LHCN-M2 (cell line): ENCODE measurements at regions not wholly inside any gene's neighbourhood (a gene's known extent, or its start where the extent isn't known, plus 50 kb on each side); places are given as distances from the start of the nearest gene placed in this dataset.
"Not testable (repeated sequence)": the region's sequence is repeated elsewhere in the genome, so short reads cannot be mapped to it uniquely, and the experiment has no call there.

ENCODE experiments used
- DNase-seq: peaks from one replicate; pipeline ENCODE4 v3.0.0-alpha.2; 2012; ENCODE audit warnings: low read depth

GRCh38 chr3:74978684-74979083, 364.2 kb upstream of the CNTN3 start:
- DNase-seq: no peak

DNA sequence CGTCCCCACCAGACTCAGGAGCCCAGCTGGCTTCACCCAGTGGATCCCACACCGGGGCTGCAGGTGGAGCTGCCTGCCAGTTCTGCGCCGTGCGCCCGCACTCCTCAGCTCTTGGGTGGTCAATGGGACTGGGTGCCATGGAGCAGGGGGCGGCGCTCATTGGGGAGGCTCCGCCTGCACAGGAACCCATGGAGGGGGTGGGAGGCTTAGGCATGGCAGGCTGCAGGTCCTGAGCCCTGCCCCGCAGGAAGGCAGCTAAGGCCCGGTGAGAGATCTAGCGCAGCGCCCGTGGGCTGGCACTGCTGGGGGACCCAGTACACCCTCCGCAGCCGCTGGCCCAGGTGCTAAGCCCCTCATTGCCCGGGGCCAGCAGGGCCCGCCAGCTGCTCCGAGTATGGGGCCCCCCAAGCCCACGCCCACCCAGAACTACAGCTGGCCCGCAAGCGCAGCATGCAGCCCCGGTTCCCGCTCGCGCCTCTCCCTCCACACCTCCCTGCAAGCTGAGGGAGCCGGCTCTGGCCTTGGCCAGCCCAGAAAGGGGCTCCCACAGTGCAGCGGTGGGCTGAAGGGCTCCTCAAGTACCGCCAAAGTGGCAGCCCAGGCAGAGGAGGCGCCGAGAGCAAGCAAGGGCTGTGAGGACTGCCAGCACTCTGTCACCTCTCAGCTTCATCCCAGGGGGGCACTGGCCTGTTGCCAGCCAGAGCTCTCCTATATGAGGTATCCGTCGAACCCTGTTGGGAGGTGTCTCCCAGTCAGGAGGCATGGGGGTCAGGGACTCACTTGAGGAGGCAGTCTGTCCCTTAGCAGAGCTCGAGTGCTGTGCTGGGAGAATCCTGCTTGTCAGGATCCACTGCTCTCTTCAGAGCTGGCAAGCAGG, 370.8 kb upstream of the CNTN3 start:
- DNase-seq: not testable (repeated sequence)

DNA sequence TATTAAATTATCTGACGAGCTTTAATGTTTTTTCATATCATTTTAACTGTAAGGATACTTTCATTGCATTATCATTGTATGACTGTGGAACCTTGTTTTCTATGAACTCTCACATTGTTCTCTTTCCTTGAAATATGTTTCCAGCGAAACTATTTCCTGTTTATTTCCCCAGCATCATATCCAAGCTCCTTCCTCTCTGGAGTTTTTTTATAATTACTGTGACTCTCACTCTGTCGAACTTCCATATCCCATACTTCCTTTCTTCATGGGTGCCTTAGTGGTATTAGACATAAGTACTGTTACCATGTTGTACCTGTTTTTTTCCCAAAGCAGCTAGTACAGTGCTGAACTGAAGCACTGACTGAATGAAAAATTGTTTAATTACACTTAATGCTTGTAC, 373.6 kb upstream of the CNTN3 start:
- no peak for DNase-seq

DNA sequence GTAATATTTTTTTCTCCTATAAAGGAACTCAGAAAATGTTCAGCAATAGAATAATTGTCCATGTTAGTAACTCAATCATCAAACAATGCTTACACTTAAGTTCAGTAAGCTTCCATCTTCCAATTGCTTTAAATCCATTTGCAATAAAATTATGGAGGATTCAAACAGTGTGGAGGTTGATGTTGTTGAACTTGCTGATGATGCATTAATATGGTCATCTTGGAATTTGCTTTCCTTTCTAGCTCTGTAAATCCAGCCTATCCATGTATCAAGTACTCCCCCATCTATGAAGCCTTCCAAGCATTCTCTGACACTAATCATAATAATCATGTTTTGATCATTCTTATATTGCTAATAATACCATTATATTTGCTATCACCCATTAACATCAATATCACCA, 378.4 kb upstream of the CNTN3 start:
- DNase-seq: no peak

DNA sequence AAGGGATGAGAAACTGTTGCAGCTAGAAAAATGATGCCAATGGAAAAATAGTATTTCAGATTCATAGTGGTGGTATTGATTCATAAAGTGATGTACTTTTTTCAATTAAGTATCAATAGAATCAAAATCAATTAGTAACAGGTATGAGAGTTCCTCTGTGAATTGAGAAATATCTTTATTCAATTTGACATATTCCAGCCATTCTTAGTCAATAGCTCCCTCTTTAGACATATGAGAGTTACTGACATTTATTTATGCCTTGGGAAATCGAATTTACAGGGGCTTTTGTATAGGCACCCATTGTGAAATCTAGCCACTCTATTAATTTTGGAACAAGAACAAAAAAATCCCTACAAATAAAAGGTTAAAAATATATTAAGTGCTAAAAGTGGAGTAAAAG, 386.9 kb upstream of the CNTN3 start:
- DNase-seq: no peak

GRCh38 chr3:75012791-75013331, 398.4 kb upstream of the CNTN3 start:
- DNase-seq: no peak

GRCh38 chr3:75014008-75014407, 399.5 kb upstream of the CNTN3 start:
- DNase-seq: no peak

- DNase-seq: no peak
Observed at GRCh38 chr3:75015280-75015679, 400.8 kb upstream of the CNTN3 start.

- no peak for DNase-seq
Observed at GRCh38 chr3:75035146-75035545, 420.7 kb upstream of the CNTN3 start.

GRCh38 chr3:75042941-75043340, 428.5 kb upstream of the CNTN3 start:
- DNase-seq: no peak

DNA sequence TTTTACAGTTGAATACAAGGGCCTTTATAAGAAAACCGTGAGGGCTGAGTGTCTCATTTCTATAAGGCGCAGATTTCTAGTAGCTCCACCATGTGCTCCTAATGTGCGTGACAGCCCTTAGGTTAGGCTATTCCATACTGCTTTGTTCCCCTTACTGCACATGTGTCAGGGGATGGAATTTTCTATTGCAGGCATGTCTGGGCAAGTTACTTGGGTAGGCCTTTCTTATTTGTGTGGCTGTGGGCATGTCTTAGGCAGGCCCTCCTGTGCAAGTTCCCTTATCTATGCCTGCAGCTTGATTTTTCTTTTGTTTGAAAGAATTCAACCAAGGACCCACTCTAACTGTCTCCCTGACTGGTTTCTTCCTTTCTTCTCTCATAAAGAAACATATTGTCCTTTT, 434.2 kb upstream of the CNTN3 start:
- no peak for DNase-seq

DNA sequence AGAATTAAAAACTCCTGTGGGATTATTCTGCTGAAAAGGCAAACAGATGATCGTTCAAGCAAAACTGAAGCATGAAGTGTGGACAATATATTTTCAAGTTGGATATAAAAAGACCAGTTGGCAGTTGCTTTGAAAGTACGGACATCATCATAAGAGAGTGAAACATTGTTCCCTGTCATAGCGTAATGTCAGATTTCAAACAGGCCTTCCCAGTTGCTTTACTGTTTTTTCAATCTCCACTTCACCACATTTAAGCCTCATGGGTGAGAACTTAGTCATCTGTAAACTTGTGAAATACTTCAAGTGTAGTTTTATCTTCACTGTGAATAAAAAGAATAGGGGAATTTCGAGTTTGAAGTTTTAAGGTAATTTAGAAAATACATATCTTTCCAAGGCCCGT, 435.1 kb upstream of the CNTN3 start:
- DNase-seq: peak; percentile 1

DNA sequence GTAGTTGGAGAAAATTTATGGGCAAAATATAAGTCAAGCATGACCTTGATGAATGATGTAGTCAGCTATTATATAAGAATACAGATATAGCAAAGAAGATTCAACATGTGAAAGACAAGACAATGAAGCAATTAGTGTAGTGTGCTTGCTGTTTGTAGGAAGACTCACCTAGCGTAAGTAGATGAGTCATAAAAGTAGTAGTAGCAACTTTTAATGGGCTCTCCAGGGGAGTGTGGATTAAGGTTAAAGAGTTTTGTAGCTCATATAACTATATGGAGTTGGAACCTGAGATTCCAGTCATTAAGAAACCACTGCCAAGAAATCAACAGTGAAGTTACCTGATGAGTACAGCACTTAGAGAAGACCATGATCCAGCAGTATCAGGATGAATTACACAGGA, 444.7 kb upstream of the CNTN3 start:
- no peak for DNase-seq

- no peak for DNase-seq
Observed at GRCh38 chr3:75061806-75062205, 447.3 kb upstream of the CNTN3 start.

- no peak for DNase-seq
Observed at GRCh38 chr3:75075158-75075557, 460.7 kb upstream of the CNTN3 start.

- DNase-seq: no peak
Observed at GRCh38 chr3:75076481-75076880, 462.0 kb upstream of the CNTN3 start.

GRCh38 chr3:75078290-75078689, 463.8 kb upstream of the CNTN3 start:
- DNase-seq: no peak

DNA sequence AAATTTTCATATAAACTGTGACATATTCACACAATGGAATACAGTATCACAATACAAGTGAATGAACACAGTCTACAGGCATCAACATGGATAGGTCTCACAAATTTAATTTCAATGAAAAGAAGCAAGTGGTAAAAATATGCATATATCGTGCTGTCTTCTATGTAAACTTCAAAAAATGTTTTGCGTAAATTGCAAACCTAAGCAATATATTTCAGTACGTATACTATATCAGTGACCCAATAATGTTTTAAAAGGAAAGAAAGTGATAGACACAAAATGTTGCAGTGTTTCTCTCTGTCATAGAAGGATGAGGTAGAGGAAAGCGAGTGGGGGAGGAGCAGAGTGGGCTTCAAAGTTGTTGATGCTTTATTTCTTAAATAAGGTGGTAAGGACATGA, 468.4 kb upstream of the CNTN3 start:
- DNase-seq: no peak

GRCh38 chr3:75089841-75090240, 475.4 kb upstream of the CNTN3 start:
- DNase-seq: no peak

DNA sequence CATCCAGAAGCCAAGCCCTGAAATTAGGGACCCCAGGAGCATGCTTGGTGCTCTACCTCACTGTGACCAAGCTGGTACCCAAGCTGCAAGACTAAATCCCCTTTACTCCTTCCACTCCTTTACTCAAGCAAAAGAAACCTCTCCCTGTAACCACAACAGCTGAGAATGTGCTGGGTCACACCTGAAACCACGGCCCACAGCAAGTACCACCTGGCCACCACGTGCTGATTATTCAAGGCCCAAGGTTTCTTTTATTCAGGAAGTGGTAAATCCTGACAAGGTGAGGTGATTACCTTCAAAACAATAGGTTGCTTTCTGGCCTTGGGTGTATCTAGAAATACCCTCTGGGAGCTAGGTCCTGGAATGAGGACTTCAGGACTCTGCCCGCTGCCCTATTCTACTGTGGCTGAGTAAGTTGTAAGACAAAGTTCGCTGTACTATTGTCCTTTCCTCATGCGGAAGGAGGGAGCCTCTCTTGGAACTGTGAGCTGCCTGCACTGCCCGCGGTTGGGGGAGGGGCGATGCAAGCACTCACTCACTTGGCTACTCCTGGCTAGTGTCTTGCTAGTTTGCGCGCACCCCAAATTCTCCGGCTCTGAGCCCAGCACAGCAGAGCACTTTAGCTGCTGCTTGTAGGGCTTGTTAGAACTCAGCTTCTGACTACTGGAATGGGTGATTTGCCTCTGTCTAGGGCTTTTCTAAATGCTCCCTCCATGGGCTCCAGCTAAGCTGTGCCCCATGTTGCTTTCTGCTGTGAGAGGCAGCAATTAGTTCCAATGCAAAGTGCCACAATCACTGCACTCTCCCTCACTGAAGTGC, 487.1 kb upstream of the CNTN3 start:
- DNase-seq: no peak

GRCh38 chr3:75110741-75111140, 496.3 kb upstream of the CNTN3 start:
- no peak for DNase-seq

- no peak for DNase-seq
Observed at GRCh38 chr3:75115695-75116094, 501.2 kb upstream of the CNTN3 start.

GRCh38 chr3:75118779-75119178, 504.3 kb upstream of the CNTN3 start:
- DNase-seq: no peak
